B cell (primary cell): ENCODE measurements at regions not wholly inside any gene's neighbourhood (a gene's known extent, or its start where the extent isn't known, plus 50 kb on each side); places are given as distances from the start of the nearest gene placed in this dataset.

Experiments used
- ATAC-seq: fragments of 200-7000 bp; cut with Tn5 transposase; one replicate; pipeline ENCODE4 v1.10.0; 2021; ENCODE audit warnings: low read depth, mild to moderate bottlenecking, moderate number of reproducible peaks, moderate library complexity
- CTCF ChIA-PET: fragments of 350-600 bp; sonication (Branson Sonifier 250); formaldehyde crosslinking; loops from one replicate; lab custom pipeline; 2021; ENCODE audit warnings: antibody characterized with exemption, inconsistent platforms; lab: Charles Lee
- POLR2A ChIA-PET: fragments of 350-600 bp; sonication (Branson Sonifier 250); formaldehyde crosslinking; loops from one replicate; lab custom pipeline; 2021; ENCODE audit warnings: antibody characterized with exemption; lab: Charles Lee
- DNase-seq: peaks from one replicate; pipeline ENCODE4 v3.0.0; 2013
- H2AFZ ChIP-seq: 2 replicates; pipeline ENCODE4 v1.6.1; 2012; ENCODE audit warnings: mild to moderate bottlenecking, low read depth, low read length; ENCODE audit not compliant: insufficient read depth, poor library complexity, severe bottlenecking
- H3K27ac ChIP-seq, 2 donors: 1 replicate in 1 of 2; 2 replicates in 1 of 2; pipeline ENCODE4 v1.5.1; 2012 to 2013; ENCODE audit warnings: low read length in 2 of 2, mild to moderate bottlenecking in 2 of 2, moderate library complexity in 1 of 2
- H3K27me3 ChIP-seq, 4 experiments: fragments of 200-600 bp in 1 of 4; sonication (generic) in 1 of 4; replicated peaks in 1 of 4; 1 replicate in 2 of 4; 2 replicates in 2 of 4; pipeline versions ENCODE4 v1.6.1 to v1.7.0; 2013 to 2016; ENCODE audit warnings: low read length in 3 of 4, mild to moderate bottlenecking in 2 of 4, mixed read lengths in 1 of 4, moderate library complexity in 1 of 4; ENCODE audit not compliant: insufficient read depth in 4 of 4, control insufficient read depth in 3 of 4; ENCODE audit errors: control extremely low read depth in 1 of 4
- H3K36me3 ChIP-seq, 2 experiments: replicated peaks in 1 of 2; 1 replicate in 1 of 2; 2 replicates in 1 of 2; pipeline versions ENCODE4 v1.6.1 to v1.7.1; 2013; ENCODE audit warnings: low read length in 1 of 2; ENCODE audit not compliant: insufficient read depth in 2 of 2, control insufficient read depth in 1 of 2; ENCODE audit errors: control extremely low read depth in 1 of 2, extremely low read depth in 1 of 2
- H3K4me1 ChIP-seq, 2 donors: fragments of 200-600 bp in 1 of 2; sonication (generic) in 1 of 2; 1 replicate in 1 of 2; 2 replicates in 1 of 2; pipeline versions ENCODE4 v1.5.1 to v1.6.1; 2013 to 2017; ENCODE audit warnings: low read length in 2 of 2; ENCODE audit not compliant: control insufficient read depth in 2 of 2, insufficient read depth in 2 of 2
- H3K4me2 ChIP-seq: replicated peaks from 2 replicates; pipeline ENCODE3; 2012; ENCODE audit warnings: mild to moderate bottlenecking, low read depth, low read length; ENCODE audit not compliant: poor library complexity, severe bottlenecking
- H3K4me3 ChIP-seq, 5 experiments: fragments of 200-600 bp in 1 of 5; sonication (generic) in 1 of 5; 1 replicate in 3 of 5; 2 replicates in 2 of 5; pipeline versions ENCODE4 v1.5.1 to v1.7.0; 2011 to 2016; ENCODE audit warnings: low read length in 4 of 5, mild to moderate bottlenecking in 4 of 5, low read depth in 2 of 5, control low read depth in 1 of 5, moderate library complexity in 1 of 5; ENCODE audit not compliant: insufficient read depth in 1 of 5; ENCODE audit errors: control extremely low read depth in 1 of 5, extremely low read depth in 1 of 5
- H3K79me2 ChIP-seq: fragments of 200-600 bp; sonication (generic); one replicate; pipeline ENCODE4 v1.6.0; 2016; ENCODE audit warnings: low read length; ENCODE audit not compliant: control insufficient read depth, insufficient read depth
- H3K9ac ChIP-seq: fragments of 200-600 bp; sonication (generic); 2 replicates; pipeline ENCODE4 v1.6.1; 2017; ENCODE audit warnings: mild to moderate bottlenecking, low read length, moderate library complexity
- H3K9me3 ChIP-seq, 3 donors: one replicate each; pipeline versions ENCODE4 v1.6.1 to v1.7.1; 2013; ENCODE audit warnings: low read length in 2 of 3; ENCODE audit not compliant: control insufficient read depth in 2 of 3, insufficient read depth in 1 of 3; ENCODE audit errors: control extremely low read depth in 1 of 3
- H4K20me1 ChIP-seq: 2 replicates; pipeline ENCODE4 v1.6.0; 2012; ENCODE audit warnings: mild to moderate bottlenecking, low read length; ENCODE audit not compliant: insufficient read depth, control insufficient read depth, poor library complexity, severe bottlenecking
- H3K27ac Mint-ChIP-seq: one replicate; pipeline ENCODE4 v1.8.0; 2021; ENCODE audit warnings: mixed read lengths
- H3K27me3 Mint-ChIP-seq: one replicate; pipeline ENCODE4 v1.8.0; 2021; ENCODE audit warnings: mixed read lengths
- H3K4me1 Mint-ChIP-seq: one replicate; pipeline ENCODE4 v1.8.0; 2021; ENCODE audit warnings: mixed read lengths
- H3K4me3 Mint-ChIP-seq: one replicate; pipeline ENCODE4 v1.8.0; 2021; ENCODE audit warnings: mixed read lengths
- H3K9me3 Mint-ChIP-seq: one replicate; pipeline ENCODE4 v1.8.0; 2022; ENCODE audit warnings: mixed read lengths; ENCODE audit not compliant: insufficient read depth
- EZH2 ChIP-seq: IDR thresholded peaks from 2 replicates; pipeline ENCODE4 v1.6.1; 2012; ENCODE audit warnings: borderline replicate concordance, low read depth, mild to moderate bottlenecking, moderate library complexity, low read length; ENCODE audit not compliant: insufficient read depth, poor library complexity, severe bottlenecking
- WGBS: methylation state at CpG from one replicate; pipeline ENCODE4 v1.1.5; 2013; ENCODE audit warnings: missing lambda C conversion rate; ENCODE audit not compliant: insufficient coverage; 5-methylcytosine and 5-hydroxymethylcytosine counted together
- intact Hi-C: fragments of 100-400 bp; cut with micrococcal nuclease; formaldehyde crosslinking; loops from one replicate; pipeline ENCODE4 v1.10.0; 2022
- TF ChIP-seq, protein P1 (sequence below): fragments of 200-600 bp; IDR thresholded peaks from one replicate; pipeline ENCODE4 v1.8.0; 2022; ENCODE audit warnings: antibody characterized with exemption, mild to moderate bottlenecking

DNA sequence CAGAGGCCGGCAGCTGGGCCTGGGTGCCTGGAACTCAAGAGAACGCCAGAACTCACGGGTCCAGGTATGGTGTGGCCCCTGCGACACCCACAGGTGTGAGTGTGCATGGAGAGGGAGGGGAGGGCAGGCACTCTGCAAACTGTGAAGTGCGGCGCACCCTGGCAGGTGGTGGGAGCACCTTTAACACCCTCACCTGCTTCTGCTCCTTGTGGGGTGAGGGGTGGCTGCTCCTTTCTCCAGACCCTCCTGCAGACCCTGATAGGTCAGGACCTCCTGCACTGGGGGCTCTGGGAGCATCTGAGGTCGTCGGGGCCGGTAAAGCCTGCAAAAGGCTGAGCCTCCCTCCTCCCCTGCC, 324.7 kb upstream of the SFSWAP start:
- H3K79me2 ChIP-seq, result no peaks in the 10 kb centered on the region
- H3K9ac ChIP-seq, result no peak overlapping the region
- no peak overlapping the region for H3K4me3 ChIP-seq
- ChIA-PET POLR2A (no interaction called here), CTCF (no interaction called here)
- H3K27me3 Mint-ChIP-seq, result peaks cover 11% of the 10 kb centered on the region
- 78% methylated on average over 4 of the region's 9 CpGs for WGBS
- peaks cover 0 to 3% (median 0%) of the 10 kb centered on the region in 3 donors for H3K9me3 ChIP-seq
- ATAC-seq, result no peak
- H4K20me1 ChIP-seq, result no peaks in the 10 kb centered on the region
- no peaks in the 10 kb centered on the region for H3K9me3 Mint-ChIP-seq
- H3K4me3 Mint-ChIP-seq, result no peak overlapping the region
- intact Hi-C loops, result no loop called here
- H3K4me1 Mint-ChIP-seq, result no peaks in the 10 kb centered on the region
- no peak overlapping the region for H3K4me2 ChIP-seq
- no peak overlapping the region for H3K27ac ChIP-seq
- H2AFZ ChIP-seq, result no peak overlapping the region
- H3K27me3 ChIP-seq, result peaks cover 0 to 2% (median 0%) of the 10 kb centered on the region in 4 experiments
- DNase-seq, result no peak
- no peak for TF ChIP-seq EZH2
- TF ChIP-seq, protein P1, sequence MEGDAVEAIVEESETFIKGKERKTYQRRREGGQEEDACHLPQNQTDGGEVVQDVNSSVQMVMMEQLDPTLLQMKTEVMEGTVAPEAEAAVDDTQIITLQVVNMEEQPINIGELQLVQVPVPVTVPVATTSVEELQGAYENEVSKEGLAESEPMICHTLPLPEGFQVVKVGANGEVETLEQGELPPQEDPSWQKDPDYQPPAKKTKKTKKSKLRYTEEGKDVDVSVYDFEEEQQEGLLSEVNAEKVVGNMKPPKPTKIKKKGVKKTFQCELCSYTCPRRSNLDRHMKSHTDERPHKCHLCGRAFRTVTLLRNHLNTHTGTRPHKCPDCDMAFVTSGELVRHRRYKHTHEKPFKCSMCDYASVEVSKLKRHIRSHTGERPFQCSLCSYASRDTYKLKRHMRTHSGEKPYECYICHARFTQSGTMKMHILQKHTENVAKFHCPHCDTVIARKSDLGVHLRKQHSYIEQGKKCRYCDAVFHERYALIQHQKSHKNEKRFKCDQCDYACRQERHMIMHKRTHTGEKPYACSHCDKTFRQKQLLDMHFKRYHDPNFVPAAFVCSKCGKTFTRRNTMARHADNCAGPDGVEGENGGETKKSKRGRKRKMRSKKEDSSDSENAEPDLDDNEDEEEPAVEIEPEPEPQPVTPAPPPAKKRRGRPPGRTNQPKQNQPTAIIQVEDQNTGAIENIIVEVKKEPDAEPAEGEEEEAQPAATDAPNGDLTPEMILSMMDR, result no peak
- no peaks in the 10 kb centered on the region for H3K4me1 ChIP-seq
- H3K36me3 ChIP-seq, result no peaks in the 10 kb centered on the region
- H3K27ac Mint-ChIP-seq, result no peak overlapping the region

DNA sequence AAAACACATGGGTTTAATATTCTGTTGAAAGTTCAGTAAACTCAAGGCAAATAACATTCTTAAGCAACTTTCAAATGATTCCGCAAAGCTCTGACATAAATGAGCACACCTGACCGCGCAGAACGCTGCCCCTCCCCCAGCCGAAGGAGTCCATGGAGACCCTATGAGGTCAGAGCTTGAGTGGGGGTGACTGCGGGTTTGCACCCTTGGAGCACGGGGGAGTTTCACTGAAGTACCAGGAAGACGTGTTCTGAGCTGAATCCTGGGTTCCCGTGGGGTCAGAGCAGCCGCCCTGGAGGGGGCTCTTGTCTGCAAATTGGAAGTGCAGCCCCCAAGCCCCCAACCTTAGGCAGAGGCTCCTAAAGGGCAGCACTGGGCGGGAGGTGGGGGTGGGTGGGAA, 324.1 kb upstream of the SFSWAP start:
- no peak for TF ChIP-seq EZH2
- TF ChIP-seq, protein P1, result no peak
- CTCF ChIA-PET, result no interaction called here

More for the DNA sequence above, 324.1 kb upstream of the SFSWAP start:
- H3K27me3 ChIP-seq, result peaks cover 0 to 2% (median 0%) of the 10 kb centered on the region in 4 experiments
- ATAC-seq (no peak), DNase-seq (no peak)
- Mint-ChIP-seq H3K4me3 (no peak overlapping the region), H3K4me1 (no peaks in the 10 kb centered on the region), H3K27ac (no peak overlapping the region), H3K9me3 (no peaks in the 10 kb centered on the region), H3K27me3 (peaks cover 11% of the 10 kb centered on the region)
- 83% methylated on average over 10 of the region's 11 CpGs for WGBS
- intact Hi-C loops, result no loop called here
- H2AFZ ChIP-seq, result no peak overlapping the region
- no peaks in the 10 kb centered on the region for H3K79me2 ChIP-seq
- peaks cover 0 to 3% (median 0%) of the 10 kb centered on the region in 3 donors for H3K9me3 ChIP-seq
- H3K27ac ChIP-seq, result no peak overlapping the region
- POLR2A ChIA-PET, result no interaction called here
- no peaks in the 10 kb centered on the region for H3K36me3 ChIP-seq
- no peak overlapping the region for H3K4me2 ChIP-seq
- no peaks in the 10 kb centered on the region for H4K20me1 ChIP-seq
- H3K4me1 ChIP-seq, result no peaks in the 10 kb centered on the region
- H3K9ac ChIP-seq, result no peak overlapping the region
- no peak overlapping the region for H3K4me3 ChIP-seq
